Activated CD8-positive, alpha-beta T cell treated with anti-CD3 and anti-CD28 coated beads for 36 hours (primary cell): ENCODE measurements at regions not wholly inside any gene's neighbourhood (a gene's known extent, or its start where the extent isn't known, plus 50 kb on each side); places are given as distances from the start of the nearest gene placed in this dataset.

ENCODE experiments used
- ATAC-seq: fragments of 200-7000 bp; cut with Tn5 transposase; one replicate; pipeline ENCODE4 v1.10.0; 2021; ENCODE audit warnings: mild to moderate bottlenecking, moderate library complexity
- CTCF ChIA-PET: fragments of 350-600 bp; sonication (Branson Sonifier 250); formaldehyde crosslinking; loops from one replicate; lab custom pipeline; 2021; ENCODE audit warnings: antibody characterized with exemption; lab: Charles Lee
- POLR2A ChIA-PET: fragments of 350-600 bp; sonication (Branson Sonifier 250); formaldehyde crosslinking; loops from one replicate; lab custom pipeline; 2021; ENCODE audit warnings: antibody characterized with exemption; lab: Charles Lee
- DNase-seq: peaks from one replicate; pipeline ENCODE4 v3.0.0-alpha.2; 2020
- H3K27ac Mint-ChIP-seq: one replicate; pipeline ENCODE4 v1.8.0; 2021; ENCODE audit warnings: mild to moderate bottlenecking, mixed read lengths
- H3K27me3 Mint-ChIP-seq: one replicate; pipeline ENCODE4 v1.8.0; 2021; ENCODE audit warnings: mixed read lengths
- H3K36me3 Mint-ChIP-seq: one replicate; pipeline ENCODE4 v1.8.0; 2021; ENCODE audit warnings: low read depth, mixed read lengths
- H3K4me1 Mint-ChIP-seq: one replicate; pipeline ENCODE4 v1.8.0; 2021; ENCODE audit warnings: low read depth, mixed read lengths
- H3K4me3 Mint-ChIP-seq: one replicate; pipeline ENCODE4 v1.8.0; 2021; ENCODE audit warnings: mild to moderate bottlenecking, moderate library complexity, mixed read lengths
- H3K9me3 Mint-ChIP-seq: one replicate; pipeline ENCODE4 v1.8.0; 2021; ENCODE audit warnings: mixed read lengths
- CTCF ChIP-seq: fragments of 200-600 bp; IDR thresholded peaks from one replicate; pipeline ENCODE4 v1.8.0; 2022; ENCODE audit warnings: antibody characterized with exemption, mild to moderate bottlenecking
- intact Hi-C: fragments of 100-400 bp; cut with micrococcal nuclease; formaldehyde crosslinking; loops from one replicate; pipeline ENCODE4 v1.10.0; 2022

GRCh38 chr14:29493849-29494248 is 433.8 kb downstream of the PRKD1 start:
- ChIA-PET POLR2A (no interaction called here), CTCF (no interaction called here)
- intact Hi-C loops: no loop called here
- H3K4me1 Mint-ChIP-seq: no peaks in the 10 kb centered on the region
- H3K4me3 Mint-ChIP-seq: no peak overlapping the region
- no peaks in the 10 kb centered on the region for H3K36me3 Mint-ChIP-seq
- peaks cover 4% of the 10 kb centered on the region for H3K9me3 Mint-ChIP-seq
- no peak for ATAC-seq
- no peak for DNase-seq
- no peak overlapping the region for H3K27ac Mint-ChIP-seq
- TF ChIP-seq CTCF: no peak
- H3K27me3 Mint-ChIP-seq: no peaks in the 10 kb centered on the region

- no peaks in the 10 kb centered on the region for H3K36me3 Mint-ChIP-seq
- no peak overlapping the region for H3K27ac Mint-ChIP-seq
- peaks cover 4% of the 10 kb centered on the region for H3K9me3 Mint-ChIP-seq
- ATAC-seq (no peak), DNase-seq (no peak)
- intact Hi-C loops: no loop called here
- H3K27me3 Mint-ChIP-seq: no peaks in the 10 kb centered on the region
- POLR2A ChIA-PET: no interaction called here
- H3K4me1 Mint-ChIP-seq: no peaks in the 10 kb centered on the region
- no peak overlapping the region for H3K4me3 Mint-ChIP-seq
- TF ChIP-seq CTCF: no peak
- CTCF ChIA-PET: no interaction called here
Observed at GRCh38 chr14:29494312-29494711, 433.3 kb downstream of the PRKD1 start.

DNA sequence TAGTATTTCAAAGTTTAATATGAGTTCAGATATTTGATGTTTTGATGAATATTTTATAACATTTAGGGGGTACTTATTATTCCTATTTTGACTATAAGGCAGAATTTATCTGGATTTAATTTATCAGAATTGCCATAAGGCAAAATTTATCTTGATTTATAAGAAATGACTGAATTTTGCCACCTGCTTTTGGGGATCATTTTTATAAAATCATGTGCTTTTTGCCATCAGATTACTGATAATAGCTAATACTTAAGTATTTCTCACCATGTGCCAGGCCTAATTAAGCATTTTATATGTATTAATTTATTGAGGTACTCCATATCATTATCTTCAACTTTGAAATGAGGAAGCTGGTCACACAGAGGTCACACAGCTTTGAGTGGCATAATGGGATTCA is 423.7 kb downstream of the PRKD1 start:
- Mint-ChIP-seq H3K27ac (no peak overlapping the region), H3K27me3 (no peaks in the 10 kb centered on the region), H3K4me3 (no peak overlapping the region), H3K36me3 (no peaks in the 10 kb centered on the region), H3K4me1 (no peaks in the 10 kb centered on the region), H3K9me3 (peaks cover 1% of the 10 kb centered on the region)
- intact Hi-C loops: no loop called here
- CTCF ChIA-PET: no interaction called here
- DNase-seq (no peak), ATAC-seq (no peak)
- POLR2A ChIA-PET: no interaction called here
- TF ChIP-seq CTCF: no peak

- H3K4me1 Mint-ChIP-seq: no peaks in the 10 kb centered on the region
- peaks cover 8% of the 10 kb centered on the region for H3K9me3 Mint-ChIP-seq
Observed at GRCh38 chr14:29518335-29518734, 409.3 kb downstream of the PRKD1 start.

GRCh38 chr14:29521526-29522137 is 406.0 kb downstream of the PRKD1 start:
- no peaks in the 10 kb centered on the region for H3K4me1 Mint-ChIP-seq
- peak; percentile 9 for DNase-seq
- no peak overlapping the region for H3K4me3 Mint-ChIP-seq

More at GRCh38 chr14:29518335-29518734, 409.3 kb downstream of the PRKD1 start:
- H3K27ac Mint-ChIP-seq: no peak overlapping the region
- TF ChIP-seq CTCF: no peak
- ATAC-seq: no peak
- CTCF ChIA-PET: no interaction called here
- no peaks in the 10 kb centered on the region for H3K36me3 Mint-ChIP-seq
- H3K27me3 Mint-ChIP-seq: no peaks in the 10 kb centered on the region
- DNase-seq: no peak
- POLR2A ChIA-PET: no interaction called here
- no peak overlapping the region for H3K4me3 Mint-ChIP-seq
- intact Hi-C loops: no loop called here

More at GRCh38 chr14:29521526-29522137, 406.0 kb downstream of the PRKD1 start:
- ATAC-seq: no peak
- H3K27ac Mint-ChIP-seq: no peak overlapping the region
- ChIA-PET CTCF (interaction anchor here (0.9 kb wide), 1 partner anchor 770 kb away, joined by 3 read pairs; no protein-coding TSS in a partner anchor), POLR2A (no interaction called here)
- no peaks in the 10 kb centered on the region for H3K36me3 Mint-ChIP-seq
- peaks cover 8% of the 10 kb centered on the region for H3K9me3 Mint-ChIP-seq
- H3K27me3 Mint-ChIP-seq: no peaks in the 10 kb centered on the region
- intact Hi-C loops: no loop called here
- peak; percentile 30 for TF ChIP-seq CTCF
